ENCODE measurements at regions not wholly inside any gene's neighbourhood (a gene's known extent, or its start where the extent isn't known, plus 50 kb on each side); places are given as distances from the start of the nearest gene placed in this dataset.

DNA sequence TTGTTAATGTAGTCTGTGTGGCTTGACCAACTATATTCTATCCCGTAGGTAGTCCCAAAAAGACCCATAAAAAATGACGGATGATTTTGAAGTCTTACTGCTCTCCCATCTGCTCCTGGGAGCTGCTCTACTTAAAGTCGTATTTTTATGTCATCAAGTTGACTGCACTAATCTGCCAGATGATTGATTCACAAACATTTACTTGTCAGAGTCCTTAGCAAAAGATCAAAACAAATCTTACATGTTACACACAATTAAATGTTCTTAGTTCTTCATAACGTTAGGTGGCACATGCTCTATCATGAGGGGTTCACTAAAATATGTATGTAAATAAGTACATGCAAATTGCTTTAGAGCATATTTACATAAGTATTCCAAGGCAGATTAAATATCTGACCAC, 498.3 kb upstream of the LRRTM4 start:
- intact Hi-C loops (cut with DNase I), result no loop called here
- no peaks in the 10 kb centered on the region for H3K27me3 ChIP-seq
- no peak for TF ChIP-seq CTCF (IDR thresholded peaks at IDR 0.05)
- H3K27ac ChIP-seq, result no peak overlapping the region
- H3K9me3 ChIP-seq, result no peaks in the 10 kb centered on the region
- no peaks in the 10 kb centered on the region for H3K4me1 ChIP-seq
- no peak for DNase-seq (ENCODE audit: low spot score in 2 of 2)
- H3K36me3 ChIP-seq, result no peaks in the 10 kb centered on the region
- H3K4me3 ChIP-seq, result no peak overlapping the region

GRCh38 chr2:78023356-78023755, 501.2 kb upstream of the LRRTM4 start:
- Histone ChIP-seq H3K36me3 (no peaks in the 10 kb centered on the region), H3K4me3 (no peak overlapping the region), H3K27ac (no peak overlapping the region), H3K4me1 (no peaks in the 10 kb centered on the region), H3K9me3 (no peaks in the 10 kb centered on the region), H3K27me3 (no peaks in the 10 kb centered on the region)
- intact Hi-C loops (cut with DNase I), result no loop called here
- no peak for TF ChIP-seq CTCF (IDR thresholded peaks at IDR 0.05)
- DNase-seq (ENCODE audit: low spot score in 2 of 2), result no peak

DNA sequence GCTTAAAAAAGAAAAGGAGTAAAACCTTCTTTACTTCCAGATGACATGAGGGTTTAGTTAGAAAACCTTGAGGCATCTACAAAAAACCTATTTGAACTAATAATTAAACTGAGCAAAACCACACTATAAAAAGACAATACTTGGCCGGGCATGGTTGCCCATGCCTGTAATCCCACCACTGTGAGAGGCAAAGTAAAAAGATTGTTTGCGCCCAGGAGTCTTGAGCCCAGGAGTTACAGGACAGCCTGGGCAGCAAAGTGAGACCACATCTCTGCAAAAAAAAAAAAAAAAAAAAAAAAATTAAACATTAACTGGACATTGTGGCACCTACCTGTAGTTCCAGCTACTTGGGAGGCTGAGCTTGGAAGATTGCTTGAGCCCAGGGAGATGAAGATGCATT, 502.8 kb upstream of the LRRTM4 start:
- no peak overlapping the region for H3K27ac ChIP-seq
- intact Hi-C loops (cut with DNase I), result no loop called here
- H3K36me3 ChIP-seq, result no peaks in the 10 kb centered on the region
- no peaks in the 10 kb centered on the region for H3K4me1 ChIP-seq
- DNase-seq (ENCODE audit: low spot score in 2 of 2), result no peak
- H3K4me3 ChIP-seq, result no peak overlapping the region
- no peaks in the 10 kb centered on the region for H3K27me3 ChIP-seq
- TF ChIP-seq CTCF (IDR thresholded peaks at IDR 0.05), result no peak
- H3K9me3 ChIP-seq, result peaks cover 4 to 13% of the 10 kb centered on the region in 2 donors

- peaks cover 4 to 13% of the 10 kb centered on the region in 2 donors for H3K9me3 ChIP-seq
- H3K36me3 ChIP-seq, result no peaks in the 10 kb centered on the region
- no peaks in the 10 kb centered on the region for H3K27me3 ChIP-seq
- no peaks in the 10 kb centered on the region for H3K4me1 ChIP-seq
- DNase-seq (ENCODE audit: low spot score in 2 of 2), result no peak
- H3K4me3 ChIP-seq, result no peak overlapping the region
- no peak overlapping the region for H3K27ac ChIP-seq
- intact Hi-C loops (cut with DNase I), result no loop called here
- no peak for TF ChIP-seq CTCF (IDR thresholded peaks at IDR 0.05)
Measured at GRCh38 chr2:78029392-78029995, 507.3 kb upstream of the LRRTM4 start.

DNA sequence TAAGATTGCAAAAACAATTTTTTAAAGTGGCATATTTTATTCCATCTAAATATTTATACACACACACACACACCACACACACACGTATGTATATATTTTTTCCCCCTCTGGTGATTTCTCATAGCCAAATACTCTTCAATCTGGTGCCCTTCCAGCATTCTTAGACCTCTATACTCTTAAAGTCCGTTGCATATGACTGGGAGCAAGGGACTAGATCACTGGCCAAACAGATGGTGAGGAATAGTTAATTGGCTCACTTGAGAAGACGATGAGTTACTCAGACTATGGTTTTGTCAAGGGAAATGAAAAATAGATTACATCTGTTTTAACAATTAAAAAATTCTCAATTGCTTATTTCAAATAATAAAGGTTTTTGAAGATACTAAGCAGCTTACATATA, 512.5 kb upstream of the LRRTM4 start:
- H3K36me3 ChIP-seq, result no peaks in the 10 kb centered on the region
- no peak overlapping the region for H3K4me3 ChIP-seq
- H3K4me1 ChIP-seq, result no peaks in the 10 kb centered on the region
- TF ChIP-seq CTCF (IDR thresholded peaks at IDR 0.05), result no peak
- H3K9me3 ChIP-seq, result peaks cover 1 to 3% of the 10 kb centered on the region in 2 donors
- no peak overlapping the region for H3K27ac ChIP-seq
- no peaks in the 10 kb centered on the region for H3K27me3 ChIP-seq
- intact Hi-C loops (cut with DNase I), result no loop called here
- no peak for DNase-seq (ENCODE audit: low spot score in 2 of 2)

DNA sequence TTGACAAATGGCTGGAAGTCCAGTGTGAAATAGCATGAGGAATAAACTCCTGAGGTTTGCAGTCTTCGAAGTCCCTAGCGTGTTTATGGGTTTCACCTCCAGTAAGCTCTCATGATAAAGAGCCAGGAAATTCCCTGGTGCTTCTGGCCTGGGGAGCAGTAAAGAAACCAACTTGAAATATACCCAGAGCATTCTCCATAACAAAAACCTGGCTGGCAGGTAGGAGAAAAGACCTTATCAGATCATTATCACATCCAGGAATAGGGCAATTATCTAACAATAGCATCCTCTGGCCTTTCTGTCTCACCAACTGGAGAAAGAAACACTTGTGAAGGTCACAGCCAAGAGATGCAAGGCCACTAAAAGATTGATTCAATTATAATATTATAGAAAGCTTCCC, 513.6 kb upstream of the LRRTM4 start:
- no peak for DNase-seq (ENCODE audit: low spot score in 2 of 2)
- intact Hi-C loops (cut with DNase I), result no loop called here
- H3K4me3 ChIP-seq, result no peak overlapping the region
- H3K27me3 ChIP-seq, result no peaks in the 10 kb centered on the region
- no peak for TF ChIP-seq CTCF (IDR thresholded peaks at IDR 0.05)
- H3K27ac ChIP-seq, result no peak overlapping the region
- H3K36me3 ChIP-seq, result no peaks in the 10 kb centered on the region
- H3K9me3 ChIP-seq, result no peaks in the 10 kb centered on the region
- no peaks in the 10 kb centered on the region for H3K4me1 ChIP-seq
